Stomach (tissue), 8 donors: ENCODE measurements at regions not wholly inside any gene's neighbourhood (a gene's known extent, or its start where the extent isn't known, plus 50 kb on each side); places are given as distances from the start of the nearest gene placed in this dataset.

ENCODE experiments used
- DNase-seq, 2 donors: peaks; one replicate each; pipeline versions ENCODE4 v3.0.0 to v3.0.0-alpha.2; 2013 to 2019
- H3K27ac ChIP-seq, 5 donors: fragments of 200-600 bp in 4 of 5; sonication (generic) in 4 of 5; one replicate each; pipeline ENCODE4 v1.5.1; 2013 to 2019; ENCODE audit warnings: mild to moderate bottlenecking in 1 of 5, moderate library complexity in 1 of 5
- H3K27me3 ChIP-seq, 3 donors: fragments of 200-600 bp; sonication (generic); one replicate each; pipeline ENCODE4 v1.5.1; 2017 to 2019; ENCODE audit warnings: mixed run types in 1 of 3
- H3K36me3 ChIP-seq, 4 donors: fragments of 200-600 bp; sonication (generic); 1 replicate in 3 of 4; 2 replicates in 1 of 4; pipeline ENCODE4 v1.5.1; 2016 to 2019
- H3K4me1 ChIP-seq, 4 donors: fragments of 200-600 bp; sonication (generic); one replicate each; pipeline ENCODE4 v1.5.1; 2016 to 2019
- H3K4me3 ChIP-seq, 4 donors: fragments of 200-600 bp; sonication (generic) in 3 of 4; one replicate each; pipeline ENCODE4 v1.5.1; 2016 to 2019; ENCODE audit warnings: mild to moderate bottlenecking in 1 of 4
- H3K9me3 ChIP-seq, 4 donors: fragments of 200-600 bp; sonication (generic); one replicate each; pipeline ENCODE4 v1.5.1; 2016 to 2019
- CTCF ChIP-seq, 7 experiments: fragments of 450-650 bp in 4 of 7; fragments of 200-600 bp in 3 of 7; sonication (generic) in 3 of 7; IDR thresholded peaks; one replicate each; pipeline ENCODE4 v1.5.1; 2016 to 2019; ENCODE audit warnings: antibody characterized with exemption in 7 of 7, control low read depth in 2 of 7, mild to moderate bottlenecking in 1 of 7
- EP300 ChIP-seq: sonication (generic); formaldehyde crosslinking; IDR thresholded peaks from one replicate; pipeline ENCODE4 v1.6.1; 2017; ENCODE audit warnings: antibody characterized with exemption
- POLR2A ChIP-seq, 4 donors: fragments of 450-650 bp; IDR thresholded peaks; one replicate each; pipeline ENCODE4 v1.6.1; 2016; ENCODE audit warnings: antibody characterized with exemption in 4 of 4, control low read depth in 2 of 4, mild to moderate bottlenecking in 1 of 4, moderate library complexity in 1 of 4
- POLR2AphosphoS5 ChIP-seq, 3 donors: sonication (generic); formaldehyde crosslinking; IDR thresholded peaks; one replicate each; pipeline ENCODE4 v1.6.1; 2016; ENCODE audit warnings: antibody characterized with exemption in 3 of 3
- WGBS, 5 donors: extraction: QIAGEN DNeasy Blood & Tissue Kit in 3 of 5; methylation state at CpG; one replicate each; pipeline versions ENCODE4 v1.1.5 to v1.1.7; 2013 to 2018; 5-methylcytosine and 5-hydroxymethylcytosine counted together
- intact Hi-C: fragments of 100-400 bp; cut with DNase I; formaldehyde crosslinking; loops from one replicate; pipeline ENCODE4 v1.15.1; 2023; ENCODE audit warnings: low total_unique reads
- donor health status: healthy with polysubstance abuse.
- donor health status: Bipolar disorder and iron deficiency.
- donor health status: healthy.

GRCh38 chr4:160928482-160928881 lies 1235.3 kb downstream of the FSTL5 start:
- intact Hi-C loops: no loop called here
- no peaks in the 10 kb centered on the region for H3K4me1 ChIP-seq
- no peaks in the 10 kb centered on the region for H3K9me3 ChIP-seq
- TF ChIP-seq CTCF (IDR thresholded peaks at IDR 0.05) (no peak), POLR2A (IDR thresholded peaks at IDR 0.05) (no peak), POLR2AphosphoS5 (IDR thresholded peaks at IDR 0.05) (no peak), EP300 (no peak)
- H3K4me3 ChIP-seq: no peak overlapping the region
- no peak for DNase-seq
- no peaks in the 10 kb centered on the region for H3K27me3 ChIP-seq
- H3K27ac ChIP-seq: no peak overlapping the region
- H3K36me3 ChIP-seq: no peaks in the 10 kb centered on the region
- WGBS, 5 donors: 60 to 73% (median 61%) methylated on average over 3 of the region's 3 CpGs

- Histone ChIP-seq H3K27ac (no peak overlapping the region), H3K4me3 (no peak overlapping the region), H3K4me1 (no peaks in the 10 kb centered on the region), H3K9me3 (peaks cover 0 to 3% (median 0%) of the 10 kb centered on the region in 4 donors), H3K36me3 (no peaks in the 10 kb centered on the region), H3K27me3 (no peaks in the 10 kb centered on the region)
- no peak for TF ChIP-seq CTCF (IDR thresholded peaks at IDR 0.05)
- TF ChIP-seq POLR2AphosphoS5 (IDR thresholded peaks at IDR 0.05): no peak
- no peak for TF ChIP-seq EP300
- TF ChIP-seq POLR2A (IDR thresholded peaks at IDR 0.05): no peak
- DNase-seq: no peak
- WGBS, 5 donors: 64 to 76% (median 73%) methylated on average over 3 of the region's 3 CpGs
- intact Hi-C loops: no loop called here
Measured at GRCh38 chr4:160947653-160948052, 1216.1 kb downstream of the FSTL5 start.

- intact Hi-C loops: no loop called here
- DNase-seq: no peak
- Histone ChIP-seq H3K9me3 (no peaks in the 10 kb centered on the region), H3K27ac (no peak overlapping the region), H3K27me3 (no peaks in the 10 kb centered on the region), H3K4me1 (no peaks in the 10 kb centered on the region), H3K4me3 (no peak overlapping the region), H3K36me3 (no peaks in the 10 kb centered on the region)
- no peak for TF ChIP-seq POLR2A (IDR thresholded peaks at IDR 0.05)
- TF ChIP-seq CTCF (IDR thresholded peaks at IDR 0.05): no peak
- TF ChIP-seq POLR2AphosphoS5 (IDR thresholded peaks at IDR 0.05): no peak
- TF ChIP-seq EP300: no peak
Measured at GRCh38 chr4:160956875-160957274, 1206.9 kb downstream of the FSTL5 start.

- Histone ChIP-seq H3K4me1 (no peaks in the 10 kb centered on the region), H3K27ac (no peak overlapping the region), H3K9me3 (no peaks in the 10 kb centered on the region), H3K36me3 (no peaks in the 10 kb centered on the region), H3K4me3 (no peak overlapping the region), H3K27me3 (no peaks in the 10 kb centered on the region)
- TF ChIP-seq POLR2AphosphoS5 (IDR thresholded peaks at IDR 0.05): no peak
- no peak for TF ChIP-seq CTCF (IDR thresholded peaks at IDR 0.05)
- TF ChIP-seq EP300: no peak
- TF ChIP-seq POLR2A (IDR thresholded peaks at IDR 0.05): no peak
- DNase-seq: no peak
- WGBS, 5 donors: 16 to 44% (median 30%) methylated on average over 1 of the region's 1 CpG
- intact Hi-C loops: no loop called here
Measured at GRCh38 chr4:160969925-160970324, 1193.9 kb downstream of the FSTL5 start.
